ENCODE measurements at regions not wholly inside any gene's neighbourhood (a gene's known extent, or its start where the extent isn't known, plus 50 kb on each side); places are given as distances from the start of the nearest gene placed in this dataset.

DNA sequence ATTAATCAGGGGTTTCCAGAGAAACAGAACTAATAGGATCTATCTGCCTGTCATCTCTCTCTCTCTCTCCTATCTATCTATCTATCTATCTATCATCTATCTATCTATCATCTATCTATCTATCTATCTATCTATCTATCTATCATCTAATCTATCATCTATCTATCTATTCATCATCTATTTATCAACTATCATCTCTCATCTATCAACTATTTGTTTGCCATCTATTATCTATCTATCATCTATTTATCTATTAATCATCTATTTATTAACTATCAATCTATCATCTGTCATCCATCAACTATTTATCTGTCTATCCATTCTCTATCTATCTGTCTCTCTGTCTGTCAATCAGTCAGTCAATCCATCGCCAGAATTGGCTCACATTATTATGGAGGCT lies 70.0 kb upstream of the MRPS6 start:
- Histone ChIP-seq H3K9me3 (no peaks in the 10 kb centered on the region), H3K27me3 (no peaks in the 10 kb centered on the region), H3K9ac (ENCODE audit: low read depth in 2 of 2, low read length in 2 of 2) (no peak overlapping the region), H3K36me3 (no peaks in the 10 kb centered on the region), H3K4me1 (no peaks in the 10 kb centered on the region), H3K27ac (no peak overlapping the region), H3K4me3 (no peak overlapping the region)
- intact Hi-C loops (cut with DNase I): no loop called here
- no peak for DNase-seq
- TF ChIP-seq, protein P1, sequence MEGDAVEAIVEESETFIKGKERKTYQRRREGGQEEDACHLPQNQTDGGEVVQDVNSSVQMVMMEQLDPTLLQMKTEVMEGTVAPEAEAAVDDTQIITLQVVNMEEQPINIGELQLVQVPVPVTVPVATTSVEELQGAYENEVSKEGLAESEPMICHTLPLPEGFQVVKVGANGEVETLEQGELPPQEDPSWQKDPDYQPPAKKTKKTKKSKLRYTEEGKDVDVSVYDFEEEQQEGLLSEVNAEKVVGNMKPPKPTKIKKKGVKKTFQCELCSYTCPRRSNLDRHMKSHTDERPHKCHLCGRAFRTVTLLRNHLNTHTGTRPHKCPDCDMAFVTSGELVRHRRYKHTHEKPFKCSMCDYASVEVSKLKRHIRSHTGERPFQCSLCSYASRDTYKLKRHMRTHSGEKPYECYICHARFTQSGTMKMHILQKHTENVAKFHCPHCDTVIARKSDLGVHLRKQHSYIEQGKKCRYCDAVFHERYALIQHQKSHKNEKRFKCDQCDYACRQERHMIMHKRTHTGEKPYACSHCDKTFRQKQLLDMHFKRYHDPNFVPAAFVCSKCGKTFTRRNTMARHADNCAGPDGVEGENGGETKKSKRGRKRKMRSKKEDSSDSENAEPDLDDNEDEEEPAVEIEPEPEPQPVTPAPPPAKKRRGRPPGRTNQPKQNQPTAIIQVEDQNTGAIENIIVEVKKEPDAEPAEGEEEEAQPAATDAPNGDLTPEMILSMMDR (IDR thresholded peaks at IDR 0.05): no peak

DNA sequence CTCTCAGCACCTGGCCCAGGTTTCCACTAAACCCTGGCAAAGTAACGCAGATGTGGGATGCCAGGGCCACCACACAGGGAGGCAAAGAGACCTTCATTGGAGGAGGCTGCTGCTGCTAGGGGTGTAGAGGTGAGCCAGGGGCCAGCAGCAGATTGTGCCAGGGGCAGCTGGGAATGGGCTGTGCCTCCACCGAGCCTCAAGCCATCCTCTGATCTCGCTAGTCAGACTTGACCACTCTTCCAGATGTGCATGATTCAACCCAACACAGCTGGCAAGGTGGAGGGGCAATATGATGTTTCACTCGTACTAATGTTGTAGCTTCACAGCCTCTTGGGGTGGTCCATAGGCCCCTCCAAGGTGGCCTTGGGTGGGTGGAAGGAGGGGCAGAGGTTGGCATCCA lies 73.0 kb upstream of the MRPS6 start:
- Histone ChIP-seq H3K27me3 (no peaks in the 10 kb centered on the region), H3K27ac (no peak overlapping the region), H3K36me3 (no peaks in the 10 kb centered on the region), H3K9me3 (no peaks in the 10 kb centered on the region), H3K4me1 (no peaks in the 10 kb centered on the region), H3K9ac (ENCODE audit: low read depth in 2 of 2, low read length in 2 of 2) (no peak overlapping the region), H3K4me3 (no peak overlapping the region)
- intact Hi-C loops (cut with DNase I): no loop called here
- DNase-seq: no peak
- TF ChIP-seq, protein P1 (IDR thresholded peaks at IDR 0.05): no peak

DNA sequence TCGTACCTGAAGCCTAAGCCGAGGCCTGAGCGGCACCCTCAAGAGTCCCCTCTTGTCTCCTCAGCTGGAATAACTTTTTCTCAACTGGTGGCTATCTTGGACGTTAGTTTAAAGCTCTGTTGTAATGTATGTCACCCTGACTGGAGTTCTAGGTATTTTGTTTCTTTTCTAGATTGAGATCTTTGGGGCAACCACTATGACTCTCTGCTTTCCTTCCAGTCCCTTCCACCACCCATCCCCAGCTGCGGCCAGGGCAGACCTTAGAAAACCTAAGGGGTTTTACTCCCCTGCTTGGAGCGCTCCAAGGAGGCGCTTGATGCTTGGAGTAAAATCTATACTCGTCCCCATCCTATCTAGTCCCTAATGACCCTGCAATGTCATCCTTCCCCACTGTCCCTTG lies 74.6 kb upstream of the MRPS6 start:
- no peaks in the 10 kb centered on the region for H3K27me3 ChIP-seq

DNA sequence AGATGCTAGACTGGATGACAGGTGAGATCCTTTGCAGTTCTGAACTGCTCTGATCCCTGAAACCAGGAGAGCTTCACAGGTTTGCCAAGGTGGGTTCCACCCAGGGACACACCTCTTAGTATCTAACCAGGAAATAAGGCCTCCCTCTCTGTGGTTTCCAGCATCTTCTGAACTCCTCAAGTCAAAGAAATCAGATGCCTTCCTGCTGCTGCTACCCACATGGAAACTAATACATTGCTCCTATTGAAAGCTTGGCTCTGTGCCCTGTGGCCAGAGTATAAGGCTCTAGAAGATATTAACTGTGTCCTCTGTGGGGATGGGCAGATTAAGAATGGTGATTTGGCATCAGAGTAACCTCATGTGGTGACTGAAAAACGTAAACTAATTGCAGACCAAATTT lies 75.0 kb upstream of the MRPS6 start:
- H3K4me3 ChIP-seq: no peak overlapping the region
- no peak overlapping the region for H3K9ac ChIP-seq (ENCODE audit: low read depth in 2 of 2, low read length in 2 of 2)
- no peaks in the 10 kb centered on the region for H3K4me1 ChIP-seq
- no peak for DNase-seq
- H3K27me3 ChIP-seq: no peaks in the 10 kb centered on the region
- H3K27ac ChIP-seq: no peak overlapping the region
- H3K9me3 ChIP-seq: no peaks in the 10 kb centered on the region
- intact Hi-C loops (cut with DNase I): no loop called here
- TF ChIP-seq, protein P1 (IDR thresholded peaks at IDR 0.05): no peak
- H3K36me3 ChIP-seq: no peaks in the 10 kb centered on the region

More for the DNA sequence above, 74.6 kb upstream of the MRPS6 start:
- Histone ChIP-seq H3K9ac (ENCODE audit: low read depth in 2 of 2, low read length in 2 of 2) (no peak overlapping the region), H3K9me3 (no peaks in the 10 kb centered on the region), H3K4me1 (no peaks in the 10 kb centered on the region), H3K4me3 (no peak overlapping the region), H3K36me3 (no peaks in the 10 kb centered on the region), H3K27ac (no peak overlapping the region)
- DNase-seq: no peak
- TF ChIP-seq, protein P1 (IDR thresholded peaks at IDR 0.05): no peak
- intact Hi-C loops (cut with DNase I): no loop called here

DNA sequence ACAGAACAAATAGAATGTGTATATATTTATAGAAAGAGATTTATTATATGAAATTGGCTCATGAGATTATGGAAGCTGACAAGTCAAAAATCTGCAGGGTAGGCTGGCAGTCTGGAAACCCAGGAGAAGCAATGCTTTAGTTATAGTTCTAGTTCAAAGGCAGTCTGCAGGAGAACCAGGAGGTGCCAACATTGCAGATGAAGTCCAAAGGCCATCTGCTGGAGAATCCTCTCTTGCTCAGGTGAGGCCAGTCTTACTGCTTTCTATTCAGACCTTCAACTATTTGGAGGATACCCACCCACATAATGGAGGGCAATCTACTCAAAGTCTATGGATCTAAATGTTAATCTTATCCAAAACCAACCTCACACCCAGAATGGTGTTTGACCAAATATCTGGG lies 75.9 kb upstream of the MRPS6 start:
- no peak overlapping the region for H3K9ac ChIP-seq (ENCODE audit: low read depth in 2 of 2, low read length in 2 of 2)
- intact Hi-C loops (cut with DNase I): no loop called here
- no peak overlapping the region for H3K27ac ChIP-seq
- H3K36me3 ChIP-seq: no peaks in the 10 kb centered on the region
- no peaks in the 10 kb centered on the region for H3K27me3 ChIP-seq
- H3K4me1 ChIP-seq: no peaks in the 10 kb centered on the region
- H3K9me3 ChIP-seq: no peaks in the 10 kb centered on the region
- no peak overlapping the region for H3K4me3 ChIP-seq
- no peak for DNase-seq
- TF ChIP-seq, protein P1 (IDR thresholded peaks at IDR 0.05): no peak

DNA sequence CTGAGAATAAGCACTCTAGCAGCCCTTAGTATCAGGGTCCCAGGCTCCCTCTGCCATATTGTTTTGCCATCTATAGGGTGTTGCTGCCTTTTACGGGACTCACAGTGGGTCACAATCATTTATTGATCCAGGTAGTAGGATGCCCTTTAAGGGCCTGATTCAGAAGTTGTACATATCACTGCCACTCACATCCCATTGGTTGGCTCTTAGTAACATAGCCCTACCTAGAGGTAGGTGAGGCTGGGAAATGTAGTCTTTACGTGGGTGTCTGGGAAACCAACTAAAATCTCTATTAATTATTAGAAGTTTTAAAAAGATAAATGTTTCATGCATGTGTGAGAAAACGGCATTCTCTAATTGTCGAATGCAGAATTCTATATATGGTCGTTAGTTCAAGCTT lies 78.8 kb upstream of the ATP5PO start:
- no peaks in the 10 kb centered on the region for H3K27me3 ChIP-seq
- TF ChIP-seq, protein P1 (IDR thresholded peaks at IDR 0.05): no peak
- no peak overlapping the region for H3K9ac ChIP-seq (ENCODE audit: low read depth in 2 of 2, low read length in 2 of 2)
- DNase-seq: no peak
- no peak overlapping the region for H3K4me3 ChIP-seq
- H3K4me1 ChIP-seq: no peaks in the 10 kb centered on the region
- peak overlapping the region; percentile 25 for H3K27ac ChIP-seq
- H3K9me3 ChIP-seq: no peaks in the 10 kb centered on the region
- intact Hi-C loops (cut with DNase I): loop anchor here (2.0 kb wide), 1 partner anchor 28 kb away; no protein-coding TSS in a partner anchor
- no peaks in the 10 kb centered on the region for H3K36me3 ChIP-seq

Measured in colonic mucosa (tissue), 4 donors.